Fibroblast of lung (primary cell): ENCODE measurements at regions not wholly inside any gene's neighbourhood (a gene's known extent, or its start where the extent isn't known, plus 50 kb on each side); places are given as distances from the start of the nearest gene placed in this dataset.

Experiments
- DNase-seq, 2 donors: peaks; one replicate each; pipeline versions ENCODE4 v3.0.0 to v3.0.0-alpha.2; 2010; ENCODE audit warnings: low read depth in 2 of 2
- H2AFZ ChIP-seq: 2 replicates; pipeline ENCODE4 v1.5.1; 2012; ENCODE audit warnings: low read length, control low read depth, inconsistent platforms
- H3K27ac ChIP-seq: 2 replicates; pipeline ENCODE4 v1.5.1; 2011; ENCODE audit warnings: low read length, control low read depth; ENCODE audit not compliant: insufficient read depth
- H3K27me3 ChIP-seq: 2 replicates; pipeline ENCODE4 v1.5.1; 2011; ENCODE audit warnings: mild to moderate bottlenecking, low read length; ENCODE audit not compliant: control insufficient read depth, insufficient read depth
- H3K36me3 ChIP-seq: 2 replicates; pipeline ENCODE4 v1.5.1; 2011; ENCODE audit warnings: low read length; ENCODE audit not compliant: control insufficient read depth, insufficient read depth
- H3K4me1 ChIP-seq: 2 replicates; pipeline ENCODE4 v1.5.1; 2011; ENCODE audit warnings: low read length; ENCODE audit not compliant: control insufficient read depth, insufficient read depth; ENCODE audit errors: extremely low read depth
- H3K4me2 ChIP-seq: 2 replicates; pipeline ENCODE4 v1.5.1; 2011; ENCODE audit warnings: low read length, control low read depth; ENCODE audit not compliant: insufficient read depth; ENCODE audit errors: extremely low read depth
- H3K4me3 ChIP-seq, 4 experiments: fragments of 200-600 bp in 1 of 4; sonication (generic) in 1 of 4; replicated peaks in 1 of 4; 2 replicates each; pipeline ENCODE4 v1.5.1; 2011 to 2016; ENCODE audit warnings: low read length in 4 of 4, low read depth in 3 of 4, mild to moderate bottlenecking in 3 of 4, control low read depth in 2 of 4, inconsistent platforms in 1 of 4, mixed read lengths in 1 of 4; ENCODE audit not compliant: insufficient read depth in 1 of 4; ENCODE audit errors: control extremely low read depth in 1 of 4
- H3K79me2 ChIP-seq: 2 replicates; pipeline ENCODE4 v1.5.1; 2012; ENCODE audit warnings: mild to moderate bottlenecking, low read length, inconsistent platforms; ENCODE audit not compliant: control insufficient read depth, insufficient read depth
- H3K9ac ChIP-seq: 2 replicates; pipeline ENCODE4 v1.5.1; 2011; ENCODE audit warnings: mild to moderate bottlenecking, low read length, control low read depth; ENCODE audit not compliant: insufficient read depth
- H3K9me3 ChIP-seq: 2 replicates; pipeline ENCODE4 v1.5.1; 2012; ENCODE audit warnings: low read depth, low read length; ENCODE audit not compliant: control insufficient read depth, insufficient read depth
- H4K20me1 ChIP-seq: 2 replicates; pipeline ENCODE4 v1.5.1; 2011; ENCODE audit warnings: low read length; ENCODE audit not compliant: control insufficient read depth, insufficient read depth; ENCODE audit errors: extremely low read depth
- EZH2 ChIP-seq: IDR thresholded peaks from 2 replicates; pipeline ENCODE4 v1.5.1; 2012; ENCODE audit warnings: low read length, control low read depth, mild to moderate bottlenecking; ENCODE audit errors: missing control alignments
- TF ChIP-seq, protein P1 (sequence below), 2 donors: IDR thresholded peaks in 1 of 2; conservative IDR thresholded peaks in 1 of 2; 1 replicate in 1 of 2; 2 replicates in 1 of 2; pipeline ENCODE4 v1.5.1; 2011 to 2012; ENCODE audit warnings: low read length in 2 of 2, control low read depth in 1 of 2, inconsistent platforms in 1 of 2, low read depth in 1 of 2, mild to moderate bottlenecking in 1 of 2

- Histone ChIP-seq H3K4me1 (no peaks in the 10 kb centered on the region), H3K36me3 (no peaks in the 10 kb centered on the region), H3K4me2 (no peak overlapping the region), H3K9ac (no peak overlapping the region), H4K20me1 (no peaks in the 10 kb centered on the region), H3K27me3 (no peaks in the 10 kb centered on the region), H3K79me2 (no peaks in the 10 kb centered on the region), H2AFZ (no peak overlapping the region), H3K9me3 (no peaks in the 10 kb centered on the region), H3K27ac (no peak overlapping the region), H3K4me3 (no peak overlapping the region)
- TF ChIP-seq EZH2: no peak
- TF ChIP-seq, protein P1, sequence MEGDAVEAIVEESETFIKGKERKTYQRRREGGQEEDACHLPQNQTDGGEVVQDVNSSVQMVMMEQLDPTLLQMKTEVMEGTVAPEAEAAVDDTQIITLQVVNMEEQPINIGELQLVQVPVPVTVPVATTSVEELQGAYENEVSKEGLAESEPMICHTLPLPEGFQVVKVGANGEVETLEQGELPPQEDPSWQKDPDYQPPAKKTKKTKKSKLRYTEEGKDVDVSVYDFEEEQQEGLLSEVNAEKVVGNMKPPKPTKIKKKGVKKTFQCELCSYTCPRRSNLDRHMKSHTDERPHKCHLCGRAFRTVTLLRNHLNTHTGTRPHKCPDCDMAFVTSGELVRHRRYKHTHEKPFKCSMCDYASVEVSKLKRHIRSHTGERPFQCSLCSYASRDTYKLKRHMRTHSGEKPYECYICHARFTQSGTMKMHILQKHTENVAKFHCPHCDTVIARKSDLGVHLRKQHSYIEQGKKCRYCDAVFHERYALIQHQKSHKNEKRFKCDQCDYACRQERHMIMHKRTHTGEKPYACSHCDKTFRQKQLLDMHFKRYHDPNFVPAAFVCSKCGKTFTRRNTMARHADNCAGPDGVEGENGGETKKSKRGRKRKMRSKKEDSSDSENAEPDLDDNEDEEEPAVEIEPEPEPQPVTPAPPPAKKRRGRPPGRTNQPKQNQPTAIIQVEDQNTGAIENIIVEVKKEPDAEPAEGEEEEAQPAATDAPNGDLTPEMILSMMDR (conservative IDR thresholded peaks at IDR 0.05 in 1 of 2, IDR thresholded peaks at IDR 0.05 in 1 of 2; ENCODE audit: low read depth in 1 of 2, low read length in 2 of 2): no peak
- DNase-seq: no peak
Measured at GRCh38 chr2:175559613-175560012, 378.1 kb upstream of the ATP5MC3 start.

- Histone ChIP-seq H3K4me3 (no peak overlapping the region), H3K36me3 (no peaks in the 10 kb centered on the region), H3K9ac (no peak overlapping the region), H3K4me1 (no peaks in the 10 kb centered on the region), H4K20me1 (no peaks in the 10 kb centered on the region), H2AFZ (no peak overlapping the region), H3K4me2 (no peak overlapping the region), H3K27me3 (no peaks in the 10 kb centered on the region), H3K9me3 (no peaks in the 10 kb centered on the region), H3K27ac (no peak overlapping the region), H3K79me2 (no peaks in the 10 kb centered on the region)
- no peak for DNase-seq
- TF ChIP-seq, protein P1 (conservative IDR thresholded peaks at IDR 0.05 in 1 of 2, IDR thresholded peaks at IDR 0.05 in 1 of 2; ENCODE audit: low read depth in 1 of 2, low read length in 2 of 2): no peak
- TF ChIP-seq EZH2: no peak
Measured at GRCh38 chr2:175557810-175558377, 376.4 kb upstream of the ATP5MC3 start.

DNA sequence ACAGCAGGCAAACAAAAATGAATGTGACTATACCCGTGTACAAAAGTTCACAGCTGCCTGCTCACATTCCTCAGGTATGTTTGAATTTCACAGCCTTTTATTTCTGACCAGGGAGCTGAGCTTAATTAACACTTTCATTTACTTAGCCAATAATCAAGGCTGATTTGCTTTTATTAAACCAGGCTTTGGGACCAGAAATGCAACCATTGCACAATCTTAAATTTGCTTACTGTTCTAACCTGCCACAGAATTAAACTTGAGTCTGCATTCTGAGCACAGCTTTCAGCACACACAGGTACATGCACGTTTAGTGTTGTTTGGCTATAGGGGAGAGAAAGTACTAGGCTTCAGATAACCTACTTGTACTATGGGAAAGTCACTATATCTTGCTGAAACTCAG, 372.4 kb upstream of the ATP5MC3 start:
- Histone ChIP-seq H3K79me2 (no peaks in the 10 kb centered on the region), H3K9ac (no peak overlapping the region), H3K4me2 (no peak overlapping the region), H3K27me3 (no peaks in the 10 kb centered on the region), H3K4me1 (no peaks in the 10 kb centered on the region), H2AFZ (no peak overlapping the region), H3K4me3 (no peak overlapping the region), H3K9me3 (no peaks in the 10 kb centered on the region), H4K20me1 (no peaks in the 10 kb centered on the region), H3K36me3 (no peaks in the 10 kb centered on the region), H3K27ac (no peak overlapping the region)
- no peak for DNase-seq
- no peak for TF ChIP-seq EZH2
- TF ChIP-seq, protein P1 (conservative IDR thresholded peaks at IDR 0.05 in 1 of 2, IDR thresholded peaks at IDR 0.05 in 1 of 2; ENCODE audit: low read depth in 1 of 2, low read length in 2 of 2): no peak
